Type B pancreatic cell (in vitro differentiated cells): ENCODE measurements at regions not wholly inside any gene's neighbourhood (a gene's known extent, or its start where the extent isn't known, plus 50 kb on each side); places are given as distances from the start of the nearest gene placed in this dataset.

ENCODE experiments used
- DNase-seq: peaks from one replicate; pipeline ENCODE4 v3.0.0; 2021; ENCODE audit warnings: mixed read lengths; ENCODE audit not compliant: unreplicated experiment; ENCODE audit errors: extremely low spot score
- H3K27ac Mint-ChIP-seq: 2 replicates; pipeline ENCODE4 v1.8.0; 2021; ENCODE audit warnings: mild to moderate bottlenecking, mixed read lengths
- H3K27me3 Mint-ChIP-seq: 2 replicates; pipeline ENCODE4 v1.8.0; 2021; ENCODE audit warnings: mixed read lengths
- H3K36me3 Mint-ChIP-seq: 2 replicates; pipeline ENCODE4 v1.8.0; 2021; ENCODE audit warnings: mixed read lengths
- H3K4me1 Mint-ChIP-seq: one replicate; pipeline ENCODE4 v1.8.0; 2021; ENCODE audit warnings: mixed read lengths; ENCODE audit not compliant: unreplicated experiment
- H3K4me3 Mint-ChIP-seq: 2 replicates; pipeline ENCODE4 v1.8.0; 2021; ENCODE audit warnings: mild to moderate bottlenecking, mixed read lengths
- H3K9me3 Mint-ChIP-seq: 2 replicates; pipeline ENCODE4 v1.8.0; 2021; ENCODE audit warnings: mixed read lengths
- TF ChIP-seq, protein P1 (sequence below): fragments of 200-600 bp; sonication (generic); conservative IDR thresholded peaks from 2 replicates; pipeline ENCODE4 v1.5.0; 2021; ENCODE audit warnings: antibody characterized with exemption, mild to moderate bottlenecking

DNA sequence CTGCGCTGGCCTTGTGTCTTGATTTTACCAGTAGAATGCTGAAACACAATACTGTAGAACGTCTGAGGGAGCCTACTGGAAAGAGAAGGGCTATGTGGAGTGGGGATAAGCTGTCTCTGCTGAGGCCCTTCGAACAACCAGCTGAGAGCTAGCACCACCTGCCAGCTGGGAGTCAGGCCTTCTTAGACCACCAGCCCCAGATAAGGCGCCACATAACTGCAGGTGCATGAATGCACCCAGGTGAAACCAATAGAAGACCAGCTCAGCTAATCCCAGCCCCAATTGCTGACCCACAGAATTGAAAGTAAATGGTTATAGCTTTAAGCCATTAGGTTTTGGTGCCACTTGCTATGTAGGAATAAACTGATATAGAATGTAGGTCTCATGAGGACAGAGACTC is 438.4 kb downstream of the ADRA2A start:
- H3K4me1 Mint-ChIP-seq: no peaks in the 10 kb centered on the region
- TF ChIP-seq, protein P1, sequence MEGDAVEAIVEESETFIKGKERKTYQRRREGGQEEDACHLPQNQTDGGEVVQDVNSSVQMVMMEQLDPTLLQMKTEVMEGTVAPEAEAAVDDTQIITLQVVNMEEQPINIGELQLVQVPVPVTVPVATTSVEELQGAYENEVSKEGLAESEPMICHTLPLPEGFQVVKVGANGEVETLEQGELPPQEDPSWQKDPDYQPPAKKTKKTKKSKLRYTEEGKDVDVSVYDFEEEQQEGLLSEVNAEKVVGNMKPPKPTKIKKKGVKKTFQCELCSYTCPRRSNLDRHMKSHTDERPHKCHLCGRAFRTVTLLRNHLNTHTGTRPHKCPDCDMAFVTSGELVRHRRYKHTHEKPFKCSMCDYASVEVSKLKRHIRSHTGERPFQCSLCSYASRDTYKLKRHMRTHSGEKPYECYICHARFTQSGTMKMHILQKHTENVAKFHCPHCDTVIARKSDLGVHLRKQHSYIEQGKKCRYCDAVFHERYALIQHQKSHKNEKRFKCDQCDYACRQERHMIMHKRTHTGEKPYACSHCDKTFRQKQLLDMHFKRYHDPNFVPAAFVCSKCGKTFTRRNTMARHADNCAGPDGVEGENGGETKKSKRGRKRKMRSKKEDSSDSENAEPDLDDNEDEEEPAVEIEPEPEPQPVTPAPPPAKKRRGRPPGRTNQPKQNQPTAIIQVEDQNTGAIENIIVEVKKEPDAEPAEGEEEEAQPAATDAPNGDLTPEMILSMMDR: no peak
- no peak overlapping the region for H3K27ac Mint-ChIP-seq
- no peaks in the 10 kb centered on the region for H3K36me3 Mint-ChIP-seq
- H3K27me3 Mint-ChIP-seq: peaks cover 5% of the 10 kb centered on the region
- no peak for DNase-seq
- H3K4me3 Mint-ChIP-seq: no peak overlapping the region
- H3K9me3 Mint-ChIP-seq: no peaks in the 10 kb centered on the region

- no peaks in the 10 kb centered on the region for H3K36me3 Mint-ChIP-seq
- H3K27ac Mint-ChIP-seq: no peak overlapping the region
- no peak for DNase-seq
- no peak overlapping the region for H3K4me3 Mint-ChIP-seq
- no peaks in the 10 kb centered on the region for H3K9me3 Mint-ChIP-seq
- peaks cover 5% of the 10 kb centered on the region for H3K27me3 Mint-ChIP-seq
- TF ChIP-seq, protein P1: no peak
- no peaks in the 10 kb centered on the region for H3K4me1 Mint-ChIP-seq
Measured at GRCh38 chr10:111515706-111516105, 438.9 kb downstream of the ADRA2A start.

DNA sequence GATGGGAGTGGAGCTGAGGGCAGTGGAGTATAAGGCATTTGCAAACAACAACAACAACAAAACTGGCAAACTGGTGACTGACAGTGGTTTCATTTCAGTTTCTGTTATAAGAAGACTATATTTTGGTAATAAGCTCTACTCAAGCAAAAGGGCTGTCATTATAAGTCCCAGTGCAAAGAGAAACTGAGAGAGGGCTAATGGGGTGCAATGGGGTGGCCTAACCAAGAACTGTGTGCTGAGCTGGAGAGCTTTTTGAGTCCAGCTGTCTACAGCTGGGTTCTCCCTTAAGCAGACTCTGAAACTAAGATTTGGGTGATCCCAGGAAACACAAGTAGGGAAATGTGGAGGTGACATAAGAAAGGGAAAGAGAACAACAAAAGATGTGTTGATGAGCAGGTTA is 439.3 kb downstream of the ADRA2A start:
- no peak overlapping the region for H3K4me3 Mint-ChIP-seq
- TF ChIP-seq, protein P1: no peak

GRCh38 chr10:111522141-111522540 is 445.3 kb downstream of the ADRA2A start:
- no peaks in the 10 kb centered on the region for H3K4me1 Mint-ChIP-seq
- no peak for DNase-seq
- H3K4me3 Mint-ChIP-seq: no peak overlapping the region
- H3K36me3 Mint-ChIP-seq: no peaks in the 10 kb centered on the region
- peaks cover 5% of the 10 kb centered on the region for H3K27me3 Mint-ChIP-seq
- H3K9me3 Mint-ChIP-seq: no peaks in the 10 kb centered on the region
- TF ChIP-seq, protein P1: no peak
- H3K27ac Mint-ChIP-seq: no peak overlapping the region

More for the DNA sequence above, 439.3 kb downstream of the ADRA2A start:
- Mint-ChIP-seq H3K27ac (no peak overlapping the region), H3K27me3 (peaks cover 5% of the 10 kb centered on the region), H3K9me3 (no peaks in the 10 kb centered on the region), H3K4me1 (no peaks in the 10 kb centered on the region), H3K36me3 (no peaks in the 10 kb centered on the region)
- no peak for DNase-seq

DNA sequence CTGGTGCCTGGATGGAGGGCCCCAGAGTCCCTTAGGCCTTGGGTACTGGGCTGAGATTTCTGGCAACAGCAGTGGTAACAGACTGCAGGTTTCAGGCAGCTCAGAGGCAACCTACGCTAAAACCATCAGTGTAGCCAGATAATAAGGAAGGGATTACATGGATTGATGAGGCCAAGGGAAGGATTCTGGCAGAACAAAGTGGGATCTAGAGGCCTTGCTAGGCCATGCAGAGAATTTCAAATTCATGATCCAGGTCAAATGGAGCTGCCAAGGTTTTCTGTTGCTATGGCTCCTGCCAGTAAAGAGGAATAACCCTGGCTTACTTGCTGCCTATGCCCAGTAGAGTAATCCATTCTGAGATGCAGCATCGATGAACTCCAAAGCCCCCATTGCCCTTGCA is 445.7 kb downstream of the ADRA2A start:
- no peaks in the 10 kb centered on the region for H3K4me1 Mint-ChIP-seq
- H3K4me3 Mint-ChIP-seq: no peak overlapping the region

More for the DNA sequence above, 445.7 kb downstream of the ADRA2A start:
- H3K9me3 Mint-ChIP-seq: no peaks in the 10 kb centered on the region
- TF ChIP-seq, protein P1: no peak
- DNase-seq: no peak
- H3K27me3 Mint-ChIP-seq: peaks cover 5% of the 10 kb centered on the region
- H3K36me3 Mint-ChIP-seq: no peaks in the 10 kb centered on the region
- H3K27ac Mint-ChIP-seq: no peak overlapping the region
